ENCODE measurements at regions not wholly inside any gene's neighbourhood (a gene's known extent, or its start where the extent isn't known, plus 50 kb on each side); places are given as distances from the start of the nearest gene placed in this dataset.
A peak's percentile ranks its signal among the peaks of the same experiment; 100 is the strongest.

DNA sequence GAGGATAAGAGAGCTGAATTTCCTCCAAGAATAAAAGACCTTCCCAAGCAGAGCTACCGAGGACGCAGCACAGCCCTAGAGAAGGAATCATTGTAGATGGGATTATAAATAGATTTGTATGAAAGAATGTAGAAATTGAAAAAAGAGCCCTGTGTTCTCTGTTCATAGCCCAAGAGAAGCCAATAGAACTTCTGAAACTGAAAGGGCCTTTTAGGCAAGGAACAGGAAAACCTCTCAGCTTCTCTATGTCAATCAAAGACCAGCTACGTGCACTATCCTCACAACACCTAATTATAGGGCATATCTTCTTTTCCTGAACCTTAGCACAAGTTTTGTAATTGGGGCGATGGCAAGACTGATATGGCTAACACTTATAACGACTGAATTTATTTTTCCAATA, 192.4 kb upstream of the RNPC3 start:
- peak; percentile 4 for DNase-seq (ENCODE audit: low read depth)
- no peak overlapping the region for H3K4me3 ChIP-seq (ENCODE audit: low read depth, low read length)
- TF ChIP-seq, protein P1, sequence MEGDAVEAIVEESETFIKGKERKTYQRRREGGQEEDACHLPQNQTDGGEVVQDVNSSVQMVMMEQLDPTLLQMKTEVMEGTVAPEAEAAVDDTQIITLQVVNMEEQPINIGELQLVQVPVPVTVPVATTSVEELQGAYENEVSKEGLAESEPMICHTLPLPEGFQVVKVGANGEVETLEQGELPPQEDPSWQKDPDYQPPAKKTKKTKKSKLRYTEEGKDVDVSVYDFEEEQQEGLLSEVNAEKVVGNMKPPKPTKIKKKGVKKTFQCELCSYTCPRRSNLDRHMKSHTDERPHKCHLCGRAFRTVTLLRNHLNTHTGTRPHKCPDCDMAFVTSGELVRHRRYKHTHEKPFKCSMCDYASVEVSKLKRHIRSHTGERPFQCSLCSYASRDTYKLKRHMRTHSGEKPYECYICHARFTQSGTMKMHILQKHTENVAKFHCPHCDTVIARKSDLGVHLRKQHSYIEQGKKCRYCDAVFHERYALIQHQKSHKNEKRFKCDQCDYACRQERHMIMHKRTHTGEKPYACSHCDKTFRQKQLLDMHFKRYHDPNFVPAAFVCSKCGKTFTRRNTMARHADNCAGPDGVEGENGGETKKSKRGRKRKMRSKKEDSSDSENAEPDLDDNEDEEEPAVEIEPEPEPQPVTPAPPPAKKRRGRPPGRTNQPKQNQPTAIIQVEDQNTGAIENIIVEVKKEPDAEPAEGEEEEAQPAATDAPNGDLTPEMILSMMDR (IDR thresholded peaks at IDR 0.05; ENCODE audit: low read depth, low read length, missing control alignments): no peak

DNA sequence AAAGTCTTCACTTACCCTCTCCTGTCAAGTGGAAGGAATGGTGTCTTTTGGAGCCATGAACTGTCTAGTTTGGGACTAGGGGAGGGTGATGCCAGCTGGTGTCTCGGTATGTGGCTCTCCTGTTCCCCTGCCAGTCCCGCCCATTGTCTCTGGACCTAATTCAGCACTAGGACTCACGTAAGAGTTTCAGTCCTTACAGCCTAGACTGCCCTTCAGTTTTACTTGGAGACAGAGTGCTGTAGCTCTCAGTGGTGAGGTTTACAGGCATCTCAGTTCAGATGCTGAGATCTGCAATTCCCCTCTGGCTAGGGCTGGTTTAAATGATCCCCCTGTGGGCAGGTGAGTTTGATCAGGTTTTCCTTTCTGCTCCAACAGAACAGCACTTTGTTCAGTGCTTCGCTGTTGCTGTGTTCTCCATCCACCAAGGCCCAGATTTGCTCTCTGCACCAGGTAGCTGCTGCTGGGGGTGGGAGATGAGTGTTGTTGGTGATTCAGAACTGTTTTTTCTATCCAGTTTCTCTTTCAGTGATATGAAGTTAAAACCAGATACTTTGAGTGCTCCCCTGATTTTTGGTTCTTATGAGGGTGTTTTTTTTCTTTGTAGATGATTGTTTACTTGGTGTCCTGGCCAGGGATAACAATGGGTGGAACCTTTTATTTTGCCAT, 198.3 kb upstream of the RNPC3 start:
- TF ChIP-seq, protein P1 (IDR thresholded peaks at IDR 0.05; ENCODE audit: low read depth, low read length, missing control alignments): no peak
- DNase-seq (ENCODE audit: low read depth): no peak
- no peak overlapping the region for H3K4me3 ChIP-seq (ENCODE audit: low read depth, low read length)

- TF ChIP-seq, protein P1 (IDR thresholded peaks at IDR 0.05; ENCODE audit: low read depth, low read length, missing control alignments): no peak
- no peak for DNase-seq (ENCODE audit: low read depth)
- no peak overlapping the region for H3K4me3 ChIP-seq (ENCODE audit: low read depth, low read length)
Measured at GRCh38 chr1:103326595-103326994, 198.9 kb upstream of the RNPC3 start.

GRCh38 chr1:103309786-103310185, 201.5 kb upstream of the COL11A1 start:
- H3K4me3 ChIP-seq (ENCODE audit: low read depth, low read length): no peak overlapping the region
- no peak for DNase-seq (ENCODE audit: low read depth)
- TF ChIP-seq, protein P1 (IDR thresholded peaks at IDR 0.05; ENCODE audit: low read depth, low read length, missing control alignments): no peak

DNA sequence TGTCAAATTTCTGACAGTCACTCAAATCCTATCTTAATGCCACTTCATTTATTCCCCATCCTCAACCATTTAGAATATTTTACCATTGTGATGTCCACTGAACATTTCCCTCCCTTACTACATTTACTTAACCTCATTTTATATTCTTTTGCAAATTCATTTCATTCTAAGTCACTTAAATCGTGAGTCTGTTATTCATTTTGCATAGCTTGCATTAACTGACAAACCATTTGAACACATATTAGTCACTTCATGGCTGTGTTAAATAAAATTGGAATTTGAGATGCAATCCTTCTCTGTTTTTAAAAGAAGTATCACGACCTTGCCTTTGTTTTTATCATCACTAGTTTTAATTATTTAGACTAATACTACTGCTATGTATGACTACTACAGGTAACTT, 199.4 kb upstream of the COL11A1 start:
- TF ChIP-seq, protein P1 (IDR thresholded peaks at IDR 0.05; ENCODE audit: low read depth, low read length, missing control alignments): no peak

DNA sequence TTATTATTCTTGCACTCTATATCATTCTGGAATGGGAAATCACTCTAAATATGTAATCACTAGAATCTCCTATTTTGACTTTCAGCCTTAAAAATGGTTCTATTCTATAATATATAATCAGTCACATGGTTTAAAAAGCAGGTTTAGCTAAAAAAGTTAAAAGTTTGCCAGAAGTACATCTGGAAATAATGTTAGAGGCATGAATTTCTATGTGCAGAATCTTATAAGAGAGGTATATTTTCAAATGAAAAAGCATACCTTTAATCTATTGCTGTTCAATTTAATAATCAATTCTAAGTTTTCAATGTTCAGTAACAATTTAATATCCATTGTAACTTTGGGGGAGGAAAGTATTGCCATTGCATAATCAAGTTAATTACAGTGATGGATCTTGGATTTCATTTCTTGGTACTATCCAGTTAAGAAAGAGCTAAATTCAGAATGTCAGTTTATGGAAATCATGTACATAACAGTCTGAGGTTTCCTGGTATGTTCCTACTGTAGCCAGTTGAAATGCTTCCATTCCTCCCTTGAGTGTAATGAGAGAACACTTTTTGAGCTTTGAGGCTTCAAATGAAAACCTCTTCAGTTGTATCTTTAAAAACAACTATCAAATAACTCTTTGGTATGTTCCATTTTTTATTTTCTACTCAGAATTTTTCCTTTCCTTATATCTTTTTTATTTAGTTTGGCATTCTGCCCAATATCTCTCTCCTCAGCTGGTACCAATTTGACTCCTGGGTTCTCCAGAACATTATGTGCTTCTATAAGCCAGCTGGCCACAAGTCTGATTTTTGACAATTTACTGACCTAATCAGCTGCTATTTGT, 175.7 kb upstream of the COL11A1 start:
- DNase-seq (ENCODE audit: low read depth): no peak
- TF ChIP-seq, protein P1 (IDR thresholded peaks at IDR 0.05; ENCODE audit: low read depth, low read length, missing control alignments): no peak
- H3K4me3 ChIP-seq (ENCODE audit: low read depth, low read length): no peak overlapping the region

More for the DNA sequence above, 199.4 kb upstream of the COL11A1 start:
- H3K4me3 ChIP-seq (ENCODE audit: low read depth, low read length): no peak overlapping the region
- DNase-seq (ENCODE audit: low read depth): no peak

Data from GM12864 (cell line).